Gastroesophageal sphincter (tissue), 3 donors: ENCODE measurements at regions not wholly inside any gene's neighbourhood (a gene's known extent, or its start where the extent isn't known, plus 50 kb on each side); places are given as distances from the start of the nearest gene placed in this dataset.

Experiments
- CTCF ChIP-seq, 4 experiments: fragments of 200-600 bp in 2 of 4; fragments of 450-650 bp in 2 of 4; sonication (generic) in 1 of 4; IDR thresholded peaks; one replicate each; pipeline ENCODE4 v1.5.1; 2017 to 2019; ENCODE audit warnings: antibody characterized with exemption in 4 of 4, mild to moderate bottlenecking in 2 of 4, moderate library complexity in 2 of 4
- EP300 ChIP-seq: sonication (generic); formaldehyde crosslinking; IDR thresholded peaks from one replicate; pipeline ENCODE4 v1.6.1; 2017; ENCODE audit warnings: antibody characterized with exemption, mild to moderate bottlenecking
- POLR2A ChIP-seq, 2 donors: fragments of 450-650 bp; IDR thresholded peaks; one replicate each; pipeline ENCODE4 v1.6.1; 2017; ENCODE audit warnings: antibody characterized with exemption in 2 of 2, mild to moderate bottlenecking in 2 of 2, moderate library complexity in 1 of 2
- POLR2AphosphoS5 ChIP-seq: sonication (generic); formaldehyde crosslinking; IDR thresholded peaks from one replicate; pipeline ENCODE4 v1.6.1; 2017; ENCODE audit warnings: antibody characterized with exemption

GRCh38 chr7:119515214-119515613, 757.8 kb upstream of the KCND2 start:
- TF ChIP-seq CTCF (IDR thresholded peaks at IDR 0.05): no peak
- TF ChIP-seq POLR2A (IDR thresholded peaks at IDR 0.05): no peak
- no peak for TF ChIP-seq EP300
- no peak for TF ChIP-seq POLR2AphosphoS5
